ENCODE measurements at regions not wholly inside any gene's neighbourhood (a gene's known extent, or its start where the extent isn't known, plus 50 kb on each side); places are given as distances from the start of the nearest gene placed in this dataset.

GRCh38 chr5:67488885-67489284 is 292.3 kb upstream of the CD180 start:
- no peak for TF ChIP-seq EP300 (IDR thresholded peaks at IDR 0.05)
- TF ChIP-seq, protein P1, sequence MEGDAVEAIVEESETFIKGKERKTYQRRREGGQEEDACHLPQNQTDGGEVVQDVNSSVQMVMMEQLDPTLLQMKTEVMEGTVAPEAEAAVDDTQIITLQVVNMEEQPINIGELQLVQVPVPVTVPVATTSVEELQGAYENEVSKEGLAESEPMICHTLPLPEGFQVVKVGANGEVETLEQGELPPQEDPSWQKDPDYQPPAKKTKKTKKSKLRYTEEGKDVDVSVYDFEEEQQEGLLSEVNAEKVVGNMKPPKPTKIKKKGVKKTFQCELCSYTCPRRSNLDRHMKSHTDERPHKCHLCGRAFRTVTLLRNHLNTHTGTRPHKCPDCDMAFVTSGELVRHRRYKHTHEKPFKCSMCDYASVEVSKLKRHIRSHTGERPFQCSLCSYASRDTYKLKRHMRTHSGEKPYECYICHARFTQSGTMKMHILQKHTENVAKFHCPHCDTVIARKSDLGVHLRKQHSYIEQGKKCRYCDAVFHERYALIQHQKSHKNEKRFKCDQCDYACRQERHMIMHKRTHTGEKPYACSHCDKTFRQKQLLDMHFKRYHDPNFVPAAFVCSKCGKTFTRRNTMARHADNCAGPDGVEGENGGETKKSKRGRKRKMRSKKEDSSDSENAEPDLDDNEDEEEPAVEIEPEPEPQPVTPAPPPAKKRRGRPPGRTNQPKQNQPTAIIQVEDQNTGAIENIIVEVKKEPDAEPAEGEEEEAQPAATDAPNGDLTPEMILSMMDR (IDR thresholded peaks at IDR 0.05): no peak
